ENCODE measurements at regions not wholly inside any gene's neighbourhood (a gene's known extent, or its start where the extent isn't known, plus 50 kb on each side); places are given as distances from the start of the nearest gene placed in this dataset.

DNA sequence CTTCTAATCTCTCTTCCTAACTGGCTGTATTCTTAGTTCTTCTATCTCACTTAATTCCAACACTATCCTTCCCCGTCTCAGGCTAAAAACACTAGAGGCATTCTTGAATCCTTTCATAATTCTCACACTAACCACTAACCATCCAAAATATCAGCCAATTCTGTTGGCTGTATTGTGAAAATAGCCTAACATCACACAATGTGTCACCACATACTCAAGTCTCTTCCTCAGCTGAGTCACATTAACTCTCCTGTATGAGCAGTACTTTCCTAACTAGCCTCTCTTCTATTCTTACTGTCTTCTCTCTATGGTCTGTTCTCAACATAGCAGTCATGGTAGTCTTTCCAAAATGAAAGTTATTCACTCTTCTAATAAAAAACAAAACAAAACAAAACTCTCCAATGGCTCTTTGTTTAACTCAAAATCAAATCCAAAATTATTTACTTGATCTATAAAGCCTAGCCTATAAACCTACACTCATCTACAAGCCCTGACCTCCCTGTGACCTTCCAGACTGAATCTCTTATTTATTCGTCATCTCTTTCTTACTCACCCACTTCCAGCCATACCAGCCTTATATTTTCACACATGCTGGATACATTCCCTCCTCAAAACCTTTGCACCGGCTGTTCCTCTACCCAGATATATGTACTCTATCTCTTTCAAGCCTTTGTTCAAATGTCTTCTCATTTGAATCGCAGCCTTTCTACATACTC is 445.9 kb downstream of the TLL1 start:
- ATAC-seq (no peak), DNase-seq (ENCODE audit: low read depth, low spot score) (no peak)
- Histone ChIP-seq H3K79me2 (ENCODE audit: insufficient read depth, low read length) (no peaks in the 10 kb centered on the region), H3K36me3 (ENCODE audit: control insufficient read depth in 1 of 2, insufficient read depth in 2 of 2, low read length in 2 of 2) (no peaks in the 10 kb centered on the region), H3K9ac (ENCODE audit: low read length) (no peak overlapping the region), H3K27me3 (ENCODE audit: insufficient read depth, low read length) (no peaks in the 10 kb centered on the region), H3K9me2 (ENCODE audit: insufficient read depth) (no peaks in the 10 kb centered on the region), H4K20me1 (ENCODE audit: insufficient read depth) (no peaks in the 10 kb centered on the region), H3K9me3 (ENCODE audit: control insufficient read depth in 1 of 2, insufficient read depth in 1 of 2, low read depth in 1 of 2, low read length in 2 of 2) (no peaks in the 10 kb centered on the region), H3K4me2 (ENCODE audit: low read length) (no peak overlapping the region), H3K4me3 (replicated peaks in 1 of 2; ENCODE audit: low read depth in 1 of 2, low read length in 2 of 2) (no peak overlapping the region), H3K4me1 (ENCODE audit: control insufficient read depth in 1 of 2, insufficient read depth in 2 of 2, low read length in 2 of 2) (no peaks in the 10 kb centered on the region), H2AFZ (ENCODE audit: low read depth, low read length, poor library complexity, severe bottlenecking) (no peak overlapping the region), H3K27ac (ENCODE audit: low read depth, low read length) (no peak overlapping the region)
- intact Hi-C loops (cut with micrococcal nuclease) = no loop called here
- RAD21 ChIA-PET (ENCODE audit: low non-redundant PET in 1 of 2, low total read pairs in 2 of 2, uncharacterized antibody in 2 of 2, unreplicated experiment in 2 of 2) = no interaction called here
- POLR2A ChIA-PET = no interaction called here
- BruUV-seq (replicated peaks) = no TSS peak
- no peak for TF ChIP-seq SIN3A (IDR thresholded peaks at IDR 0.05; ENCODE audit: low read depth)
- TF ChIP-seq ZFX (IDR thresholded peaks at IDR 0.05) = no peak
- no peak for TF ChIP-seq SRF (IDR thresholded peaks at IDR 0.05; ENCODE audit: low read depth)
- no peak for TF ChIP-seq YY1 (IDR thresholded peaks at IDR 0.05; ENCODE audit: extremely low read depth, insufficient replicate concordance, low read depth, low read length)
- TF ChIP-seq, protein P1, sequence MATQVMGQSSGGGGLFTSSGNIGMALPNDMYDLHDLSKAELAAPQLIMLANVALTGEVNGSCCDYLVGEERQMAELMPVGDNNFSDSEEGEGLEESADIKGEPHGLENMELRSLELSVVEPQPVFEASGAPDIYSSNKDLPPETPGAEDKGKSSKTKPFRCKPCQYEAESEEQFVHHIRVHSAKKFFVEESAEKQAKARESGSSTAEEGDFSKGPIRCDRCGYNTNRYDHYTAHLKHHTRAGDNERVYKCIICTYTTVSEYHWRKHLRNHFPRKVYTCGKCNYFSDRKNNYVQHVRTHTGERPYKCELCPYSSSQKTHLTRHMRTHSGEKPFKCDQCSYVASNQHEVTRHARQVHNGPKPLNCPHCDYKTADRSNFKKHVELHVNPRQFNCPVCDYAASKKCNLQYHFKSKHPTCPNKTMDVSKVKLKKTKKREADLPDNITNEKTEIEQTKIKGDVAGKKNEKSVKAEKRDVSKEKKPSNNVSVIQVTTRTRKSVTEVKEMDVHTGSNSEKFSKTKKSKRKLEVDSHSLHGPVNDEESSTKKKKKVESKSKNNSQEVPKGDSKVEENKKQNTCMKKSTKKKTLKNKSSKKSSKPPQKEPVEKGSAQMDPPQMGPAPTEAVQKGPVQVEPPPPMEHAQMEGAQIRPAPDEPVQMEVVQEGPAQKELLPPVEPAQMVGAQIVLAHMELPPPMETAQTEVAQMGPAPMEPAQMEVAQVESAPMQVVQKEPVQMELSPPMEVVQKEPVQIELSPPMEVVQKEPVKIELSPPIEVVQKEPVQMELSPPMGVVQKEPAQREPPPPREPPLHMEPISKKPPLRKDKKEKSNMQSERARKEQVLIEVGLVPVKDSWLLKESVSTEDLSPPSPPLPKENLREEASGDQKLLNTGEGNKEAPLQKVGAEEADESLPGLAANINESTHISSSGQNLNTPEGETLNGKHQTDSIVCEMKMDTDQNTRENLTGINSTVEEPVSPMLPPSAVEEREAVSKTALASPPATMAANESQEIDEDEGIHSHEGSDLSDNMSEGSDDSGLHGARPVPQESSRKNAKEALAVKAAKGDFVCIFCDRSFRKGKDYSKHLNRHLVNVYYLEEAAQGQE (IDR thresholded peaks at IDR 0.05; ENCODE audit: low read depth) = no peak
- no peak for TF ChIP-seq CEBPB (IDR thresholded peaks at IDR 0.05; ENCODE audit: low read depth)
- TF ChIP-seq ELF1 (IDR thresholded peaks at IDR 0.05; ENCODE audit: borderline replicate concordance, low read depth) = no peak
- TF ChIP-seq, protein P2, sequence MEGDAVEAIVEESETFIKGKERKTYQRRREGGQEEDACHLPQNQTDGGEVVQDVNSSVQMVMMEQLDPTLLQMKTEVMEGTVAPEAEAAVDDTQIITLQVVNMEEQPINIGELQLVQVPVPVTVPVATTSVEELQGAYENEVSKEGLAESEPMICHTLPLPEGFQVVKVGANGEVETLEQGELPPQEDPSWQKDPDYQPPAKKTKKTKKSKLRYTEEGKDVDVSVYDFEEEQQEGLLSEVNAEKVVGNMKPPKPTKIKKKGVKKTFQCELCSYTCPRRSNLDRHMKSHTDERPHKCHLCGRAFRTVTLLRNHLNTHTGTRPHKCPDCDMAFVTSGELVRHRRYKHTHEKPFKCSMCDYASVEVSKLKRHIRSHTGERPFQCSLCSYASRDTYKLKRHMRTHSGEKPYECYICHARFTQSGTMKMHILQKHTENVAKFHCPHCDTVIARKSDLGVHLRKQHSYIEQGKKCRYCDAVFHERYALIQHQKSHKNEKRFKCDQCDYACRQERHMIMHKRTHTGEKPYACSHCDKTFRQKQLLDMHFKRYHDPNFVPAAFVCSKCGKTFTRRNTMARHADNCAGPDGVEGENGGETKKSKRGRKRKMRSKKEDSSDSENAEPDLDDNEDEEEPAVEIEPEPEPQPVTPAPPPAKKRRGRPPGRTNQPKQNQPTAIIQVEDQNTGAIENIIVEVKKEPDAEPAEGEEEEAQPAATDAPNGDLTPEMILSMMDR (IDR thresholded peaks at IDR 0.05 in 2 of 3, conservative IDR thresholded peaks at IDR 0.05 in 1 of 3; ENCODE audit: borderline replicate concordance in 1 of 3, insufficient read depth in 1 of 3, low read depth in 2 of 3, low read length in 2 of 3) = no peak
- no peak for TF ChIP-seq POLR2A (IDR thresholded peaks at IDR 0.05; ENCODE audit: borderline replicate concordance, extremely low read depth, insufficient read depth, insufficient read length)
- no peak for TF ChIP-seq TCF7L2 (IDR thresholded peaks at IDR 0.05; ENCODE audit: borderline replicate concordance, extremely low read depth, insufficient read depth, insufficient read length)
- no peak for TF ChIP-seq RAD21 (IDR thresholded peaks at IDR 0.05; ENCODE audit: low read depth)
- TF ChIP-seq EZH2phosphoT487 (IDR thresholded peaks at IDR 0.05; ENCODE audit: borderline replicate concordance) = no peak
- TF ChIP-seq, protein P3, sequence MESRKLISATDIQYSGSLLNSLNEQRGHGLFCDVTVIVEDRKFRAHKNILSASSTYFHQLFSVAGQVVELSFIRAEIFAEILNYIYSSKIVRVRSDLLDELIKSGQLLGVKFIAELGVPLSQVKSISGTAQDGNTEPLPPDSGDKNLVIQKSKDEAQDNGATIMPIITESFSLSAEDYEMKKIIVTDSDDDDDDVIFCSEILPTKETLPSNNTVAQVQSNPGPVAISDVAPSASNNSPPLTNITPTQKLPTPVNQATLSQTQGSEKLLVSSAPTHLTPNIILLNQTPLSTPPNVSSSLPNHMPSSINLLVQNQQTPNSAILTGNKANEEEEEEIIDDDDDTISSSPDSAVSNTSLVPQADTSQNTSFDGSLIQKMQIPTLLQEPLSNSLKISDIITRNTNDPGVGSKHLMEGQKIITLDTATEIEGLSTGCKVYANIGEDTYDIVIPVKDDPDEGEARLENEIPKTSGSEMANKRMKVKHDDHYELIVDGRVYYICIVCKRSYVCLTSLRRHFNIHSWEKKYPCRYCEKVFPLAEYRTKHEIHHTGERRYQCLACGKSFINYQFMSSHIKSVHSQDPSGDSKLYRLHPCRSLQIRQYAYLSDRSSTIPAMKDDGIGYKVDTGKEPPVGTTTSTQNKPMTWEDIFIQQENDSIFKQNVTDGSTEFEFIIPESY (IDR thresholded peaks at IDR 0.05; ENCODE audit: extremely low read depth, insufficient replicate concordance, low read length) = no peak
- TF ChIP-seq EZH2 (IDR thresholded peaks at IDR 0.05) = no peak
- no peak for TF ChIP-seq ZNF274 (IDR thresholded peaks at IDR 0.05; ENCODE audit: low read depth, low read length)
- TF ChIP-seq POLR2AphosphoS5 (IDR thresholded peaks at IDR 0.05; ENCODE audit: low read depth, low read length) = no peak
- no peak for TF ChIP-seq CBX3 (IDR thresholded peaks at IDR 0.05; ENCODE audit: low read depth)
- no peak for TF ChIP-seq EGR1 (IDR thresholded peaks at IDR 0.05; ENCODE audit: low read depth)
- TF ChIP-seq, protein P4, sequence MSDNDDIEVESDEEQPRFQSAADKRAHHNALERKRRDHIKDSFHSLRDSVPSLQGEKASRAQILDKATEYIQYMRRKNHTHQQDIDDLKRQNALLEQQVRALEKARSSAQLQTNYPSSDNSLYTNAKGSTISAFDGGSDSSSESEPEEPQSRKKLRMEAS (IDR thresholded peaks at IDR 0.05) = no peak
- TF ChIP-seq JUND (IDR thresholded peaks at IDR 0.05) = no peak
- CTCF ChIA-PET = no interaction called here

All from HCT116 (cell line).